Activated CD8-positive, alpha-beta T cell treated with anti-CD3 and anti-CD28 coated beads for 36 hours (primary cell): ENCODE measurements at regions not wholly inside any gene's neighbourhood (a gene's known extent, or its start where the extent isn't known, plus 50 kb on each side); places are given as distances from the start of the nearest gene placed in this dataset.
"Not testable (repeated sequence)": the region's sequence is repeated elsewhere in the genome, so short reads cannot be mapped to it uniquely, and the experiment has no call there.

Experiments used
- ATAC-seq: fragments of 200-7000 bp; cut with Tn5 transposase; one replicate; pipeline ENCODE4 v1.10.0; 2021; ENCODE audit warnings: mild to moderate bottlenecking, moderate library complexity
- CTCF ChIA-PET: fragments of 350-600 bp; sonication (Branson Sonifier 250); formaldehyde crosslinking; loops from one replicate; lab custom pipeline; 2021; ENCODE audit warnings: antibody characterized with exemption; lab: Charles Lee
- POLR2A ChIA-PET: fragments of 350-600 bp; sonication (Branson Sonifier 250); formaldehyde crosslinking; loops from one replicate; lab custom pipeline; 2021; ENCODE audit warnings: antibody characterized with exemption; lab: Charles Lee
- DNase-seq: peaks from one replicate; pipeline ENCODE4 v3.0.0-alpha.2; 2020
- H3K27ac Mint-ChIP-seq: one replicate; pipeline ENCODE4 v1.8.0; 2021; ENCODE audit warnings: mild to moderate bottlenecking, mixed read lengths
- H3K27me3 Mint-ChIP-seq: one replicate; pipeline ENCODE4 v1.8.0; 2021; ENCODE audit warnings: mixed read lengths
- H3K36me3 Mint-ChIP-seq: one replicate; pipeline ENCODE4 v1.8.0; 2021; ENCODE audit warnings: low read depth, mixed read lengths
- H3K4me1 Mint-ChIP-seq: one replicate; pipeline ENCODE4 v1.8.0; 2021; ENCODE audit warnings: low read depth, mixed read lengths
- H3K4me3 Mint-ChIP-seq: one replicate; pipeline ENCODE4 v1.8.0; 2021; ENCODE audit warnings: mild to moderate bottlenecking, moderate library complexity, mixed read lengths
- H3K9me3 Mint-ChIP-seq: one replicate; pipeline ENCODE4 v1.8.0; 2021; ENCODE audit warnings: mixed read lengths
- CTCF ChIP-seq: fragments of 200-600 bp; IDR thresholded peaks from one replicate; pipeline ENCODE4 v1.8.0; 2022; ENCODE audit warnings: antibody characterized with exemption, mild to moderate bottlenecking
- intact Hi-C: fragments of 100-400 bp; cut with micrococcal nuclease; formaldehyde crosslinking; loops from one replicate; pipeline ENCODE4 v1.10.0; 2022

- TF ChIP-seq CTCF = no peak
- no peak overlapping the region for H3K4me3 Mint-ChIP-seq
- H3K9me3 Mint-ChIP-seq = no peaks in the 10 kb centered on the region
- ChIA-PET POLR2A (interaction anchor here (0.6 kb wide), 2 partner anchors 68 to 717 kb away, joined by 3 to 4 read pairs; no protein-coding TSS in a partner anchor), CTCF (interaction anchor here (1.3 kb wide), 1 partner anchor 10 kb away, joined by 6 read pairs; no protein-coding TSS in a partner anchor)
- intact Hi-C loops = no loop called here
- H3K27ac Mint-ChIP-seq = no peak overlapping the region
- no peaks in the 10 kb centered on the region for H3K4me1 Mint-ChIP-seq
- H3K27me3 Mint-ChIP-seq = no peaks in the 10 kb centered on the region
- H3K36me3 Mint-ChIP-seq = no peaks in the 10 kb centered on the region
- ATAC-seq (no peak), DNase-seq (no peak)
These were observed 155.3 kb upstream of the CCDC196 start for GRCh38 chr14:66330916-66331315.

- intact Hi-C loops, ATAC-seq, H3K4me3 Mint-ChIP-seq, H3K27me3 Mint-ChIP-seq, CTCF ChIA-PET, DNase-seq, H3K36me3 Mint-ChIP-seq, H3K9me3 Mint-ChIP-seq, H3K27ac Mint-ChIP-seq, POLR2A ChIA-PET, H3K4me1 Mint-ChIP-seq: not testable (repeated sequence)
These were observed 152.9 kb upstream of the CCDC196 start for GRCh38 chr14:66333293-66333692.

- Mint-ChIP-seq H3K4me1 (no peaks in the 10 kb centered on the region), H3K27me3 (no peaks in the 10 kb centered on the region), H3K27ac (no peak overlapping the region), H3K36me3 (no peaks in the 10 kb centered on the region), H3K4me3 (no peak overlapping the region), H3K9me3 (no peaks in the 10 kb centered on the region)
- ATAC-seq (no peak), DNase-seq (no peak)
- ChIA-PET POLR2A (no interaction called here), CTCF (interaction anchor here (1.2 kb wide), 1 partner anchor 18 kb away, joined by 4 read pairs; no protein-coding TSS in a partner anchor)
- intact Hi-C loops = no loop called here
- TF ChIP-seq CTCF = no peak
These were observed 144.9 kb upstream of the CCDC196 start for GRCh38 chr14:66341239-66341638.

- DNase-seq (no peak), ATAC-seq (no peak)
- intact Hi-C loops = no loop called here
- ChIA-PET CTCF (no interaction called here), POLR2A (no interaction called here)
- no peaks in the 10 kb centered on the region for H3K27me3 Mint-ChIP-seq
- H3K4me1 Mint-ChIP-seq = no peaks in the 10 kb centered on the region
- no peak overlapping the region for H3K4me3 Mint-ChIP-seq
- H3K36me3 Mint-ChIP-seq = peaks cover 4% of the 10 kb centered on the region
- peaks cover 20% of the 10 kb centered on the region for H3K9me3 Mint-ChIP-seq
- H3K27ac Mint-ChIP-seq = no peak overlapping the region
- no peak for TF ChIP-seq CTCF
These were observed 140.2 kb upstream of the CCDC196 start for GRCh38 chr14:66345986-66346385.

GRCh38 chr14:66351310-66351709, 134.9 kb upstream of the CCDC196 start:
- H3K36me3 Mint-ChIP-seq = peaks cover 4% of the 10 kb centered on the region
- TF ChIP-seq CTCF = no peak
- no peak for ATAC-seq
- intact Hi-C loops = no loop called here
- no peaks in the 10 kb centered on the region for H3K27me3 Mint-ChIP-seq
- H3K4me3 Mint-ChIP-seq = no peak overlapping the region
- peaks cover 20% of the 10 kb centered on the region for H3K9me3 Mint-ChIP-seq
- no peak for DNase-seq
- ChIA-PET CTCF (interaction anchor here (1.1 kb wide), 1 partner anchor 8 kb away, joined by 7 read pairs; no protein-coding TSS in a partner anchor), POLR2A (no interaction called here)
- no peak overlapping the region for H3K27ac Mint-ChIP-seq
- H3K4me1 Mint-ChIP-seq = no peaks in the 10 kb centered on the region
